Stomach (tissue), 8 donors: ENCODE measurements at regions not wholly inside any gene's neighbourhood (a gene's known extent, or its start where the extent isn't known, plus 50 kb on each side); places are given as distances from the start of the nearest gene placed in this dataset.

Source experiments
- DNase-seq, 2 donors: peaks; one replicate each; pipeline versions ENCODE4 v3.0.0 to v3.0.0-alpha.2; 2013 to 2019
- H3K27ac ChIP-seq, 5 donors: fragments of 200-600 bp in 4 of 5; sonication (generic) in 4 of 5; one replicate each; pipeline ENCODE4 v1.5.1; 2013 to 2019; ENCODE audit warnings: mild to moderate bottlenecking in 1 of 5, moderate library complexity in 1 of 5
- H3K27me3 ChIP-seq, 3 donors: fragments of 200-600 bp; sonication (generic); one replicate each; pipeline ENCODE4 v1.5.1; 2017 to 2019; ENCODE audit warnings: mixed run types in 1 of 3
- H3K36me3 ChIP-seq, 4 donors: fragments of 200-600 bp; sonication (generic); 1 replicate in 3 of 4; 2 replicates in 1 of 4; pipeline ENCODE4 v1.5.1; 2016 to 2019
- H3K4me1 ChIP-seq, 4 donors: fragments of 200-600 bp; sonication (generic); one replicate each; pipeline ENCODE4 v1.5.1; 2016 to 2019
- H3K4me3 ChIP-seq, 4 donors: fragments of 200-600 bp; sonication (generic) in 3 of 4; one replicate each; pipeline ENCODE4 v1.5.1; 2016 to 2019; ENCODE audit warnings: mild to moderate bottlenecking in 1 of 4
- H3K9me3 ChIP-seq, 4 donors: fragments of 200-600 bp; sonication (generic); one replicate each; pipeline ENCODE4 v1.5.1; 2016 to 2019
- EP300 ChIP-seq: sonication (generic); formaldehyde crosslinking; IDR thresholded peaks from one replicate; pipeline ENCODE4 v1.6.1; 2017; ENCODE audit warnings: antibody characterized with exemption
- POLR2A ChIP-seq, 4 donors: fragments of 450-650 bp; IDR thresholded peaks; one replicate each; pipeline ENCODE4 v1.6.1; 2016; ENCODE audit warnings: antibody characterized with exemption in 4 of 4, control low read depth in 2 of 4, mild to moderate bottlenecking in 1 of 4, moderate library complexity in 1 of 4
- POLR2AphosphoS5 ChIP-seq, 3 donors: sonication (generic); formaldehyde crosslinking; IDR thresholded peaks; one replicate each; pipeline ENCODE4 v1.6.1; 2016; ENCODE audit warnings: antibody characterized with exemption in 3 of 3
- WGBS, 5 donors: extraction: QIAGEN DNeasy Blood & Tissue Kit in 3 of 5; methylation state at CpG; one replicate each; pipeline versions ENCODE4 v1.1.5 to v1.1.7; 2013 to 2018; 5-methylcytosine and 5-hydroxymethylcytosine counted together
- intact Hi-C: fragments of 100-400 bp; cut with DNase I; formaldehyde crosslinking; loops from one replicate; pipeline ENCODE4 v1.15.1; 2023; ENCODE audit warnings: low total_unique reads
- TF ChIP-seq, protein P1 (sequence below), 7 experiments: fragments of 450-650 bp in 4 of 7; fragments of 200-600 bp in 3 of 7; sonication (generic) in 3 of 7; IDR thresholded peaks; one replicate each; pipeline ENCODE4 v1.5.1; 2016 to 2019; ENCODE audit warnings: antibody characterized with exemption in 7 of 7, control low read depth in 2 of 7, mild to moderate bottlenecking in 1 of 7
- donor health status: healthy with polysubstance abuse.
- donor health status: Bipolar disorder and iron deficiency.
- donor health status: healthy.

- no peak overlapping the region for H3K27ac ChIP-seq
- peaks cover 0 to 17% (median 9%) of the 10 kb centered on the region in 4 donors for H3K9me3 ChIP-seq
- no peaks in the 10 kb centered on the region for H3K36me3 ChIP-seq
- 60 to 81% (median 66%) methylated on average over 2 of the region's 2 CpGs for WGBS, 5 donors
- DNase-seq, result no peak
- TF ChIP-seq POLR2A (IDR thresholded peaks at IDR 0.05) (no peak), POLR2AphosphoS5 (IDR thresholded peaks at IDR 0.05) (no peak), EP300 (no peak)
- TF ChIP-seq, protein P1, sequence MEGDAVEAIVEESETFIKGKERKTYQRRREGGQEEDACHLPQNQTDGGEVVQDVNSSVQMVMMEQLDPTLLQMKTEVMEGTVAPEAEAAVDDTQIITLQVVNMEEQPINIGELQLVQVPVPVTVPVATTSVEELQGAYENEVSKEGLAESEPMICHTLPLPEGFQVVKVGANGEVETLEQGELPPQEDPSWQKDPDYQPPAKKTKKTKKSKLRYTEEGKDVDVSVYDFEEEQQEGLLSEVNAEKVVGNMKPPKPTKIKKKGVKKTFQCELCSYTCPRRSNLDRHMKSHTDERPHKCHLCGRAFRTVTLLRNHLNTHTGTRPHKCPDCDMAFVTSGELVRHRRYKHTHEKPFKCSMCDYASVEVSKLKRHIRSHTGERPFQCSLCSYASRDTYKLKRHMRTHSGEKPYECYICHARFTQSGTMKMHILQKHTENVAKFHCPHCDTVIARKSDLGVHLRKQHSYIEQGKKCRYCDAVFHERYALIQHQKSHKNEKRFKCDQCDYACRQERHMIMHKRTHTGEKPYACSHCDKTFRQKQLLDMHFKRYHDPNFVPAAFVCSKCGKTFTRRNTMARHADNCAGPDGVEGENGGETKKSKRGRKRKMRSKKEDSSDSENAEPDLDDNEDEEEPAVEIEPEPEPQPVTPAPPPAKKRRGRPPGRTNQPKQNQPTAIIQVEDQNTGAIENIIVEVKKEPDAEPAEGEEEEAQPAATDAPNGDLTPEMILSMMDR (IDR thresholded peaks at IDR 0.05), result no peak
- H3K27me3 ChIP-seq, result no peaks in the 10 kb centered on the region
- no peaks in the 10 kb centered on the region for H3K4me1 ChIP-seq
- no peak overlapping the region for H3K4me3 ChIP-seq
- intact Hi-C loops, result no loop called here
These were observed 1293.9 kb downstream of the JRKL start for GRCh38 chr11:97683733-97684132.

GRCh38 chr11:97684486-97685439, 1295.0 kb downstream of the JRKL start:
- no peaks in the 10 kb centered on the region for H3K27me3 ChIP-seq
- no peak overlapping the region for H3K27ac ChIP-seq
- no peak for TF ChIP-seq EP300
- no peak for TF ChIP-seq POLR2AphosphoS5 (IDR thresholded peaks at IDR 0.05)
- TF ChIP-seq, protein P1 (IDR thresholded peaks at IDR 0.05), result no peak
- no peak for TF ChIP-seq POLR2A (IDR thresholded peaks at IDR 0.05)
- DNase-seq, result no peak
- H3K4me1 ChIP-seq, result no peaks in the 10 kb centered on the region
- H3K36me3 ChIP-seq, result no peaks in the 10 kb centered on the region
- WGBS, 5 donors, result 67 to 77% (median 73%) methylated on average over 5 of the region's 5 CpGs
- H3K9me3 ChIP-seq, result peaks cover 0 to 10% (median 3%) of the 10 kb centered on the region in 4 donors
- intact Hi-C loops, result no loop called here
- no peak overlapping the region for H3K4me3 ChIP-seq

DNA sequence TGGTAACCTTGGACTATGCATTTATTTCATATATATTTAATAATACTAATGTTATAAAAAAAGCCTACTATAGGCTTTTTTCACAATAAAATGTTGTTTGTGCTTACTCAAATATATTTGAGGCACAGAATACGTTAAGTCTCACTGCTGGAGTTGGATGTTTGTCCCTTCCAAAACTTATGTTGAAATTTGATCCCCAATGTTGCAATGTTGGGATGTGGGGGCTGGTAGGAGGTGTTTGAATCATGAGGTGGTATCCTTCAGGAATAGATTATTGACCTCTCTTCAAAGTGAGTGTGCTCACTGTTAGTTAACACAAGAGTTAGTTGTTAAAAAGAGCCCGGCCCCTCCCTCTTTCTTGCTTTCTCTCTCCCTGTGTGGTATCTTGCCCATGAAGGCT, 1295.9 kb downstream of the JRKL start:
- 60 to 75% (median 72%) methylated on average over 2 of the region's 2 CpGs for WGBS, 5 donors
- Histone ChIP-seq H3K27ac (no peak overlapping the region), H3K4me1 (no peaks in the 10 kb centered on the region), H3K27me3 (no peaks in the 10 kb centered on the region), H3K9me3 (peaks cover 0 to 10% (median 3%) of the 10 kb centered on the region in 4 donors), H3K4me3 (no peak overlapping the region), H3K36me3 (no peaks in the 10 kb centered on the region)
- no peak for DNase-seq
- TF ChIP-seq EP300, result no peak
- TF ChIP-seq, protein P1 (IDR thresholded peaks at IDR 0.05), result no peak
- no peak for TF ChIP-seq POLR2A (IDR thresholded peaks at IDR 0.05)
- TF ChIP-seq POLR2AphosphoS5 (IDR thresholded peaks at IDR 0.05), result no peak
- intact Hi-C loops, result no loop called here

GRCh38 chr11:97687111-97687510, 1297.3 kb downstream of the JRKL start:
- Histone ChIP-seq H3K27me3 (no peaks in the 10 kb centered on the region), H3K9me3 (peaks cover 0 to 10% (median 3%) of the 10 kb centered on the region in 4 donors), H3K4me1 (no peaks in the 10 kb centered on the region), H3K36me3 (no peaks in the 10 kb centered on the region), H3K4me3 (no peak overlapping the region), H3K27ac (no peak overlapping the region)
- 81 to 92% (median 90%) methylated on average over 4 of the region's 4 CpGs for WGBS, 5 donors
- no peak for DNase-seq
- intact Hi-C loops, result no loop called here
- TF ChIP-seq EP300 (no peak), POLR2A (IDR thresholded peaks at IDR 0.05) (no peak), POLR2AphosphoS5 (IDR thresholded peaks at IDR 0.05) (no peak)
- TF ChIP-seq, protein P1 (IDR thresholded peaks at IDR 0.05), result no peak
